HFFc6 (cell line): ENCODE measurements at regions not wholly inside any gene's neighbourhood (a gene's known extent, or its start where the extent isn't known, plus 50 kb on each side); places are given as distances from the start of the nearest gene placed in this dataset.

Experiments used
- DNase-seq: peaks from one replicate; pipeline ENCODE4 v3.0.0-alpha.2; 2018
- H3K27ac Mint-ChIP-seq: 2 replicates; pipeline ENCODE4 v1.8.0; 2020; ENCODE audit warnings: mild to moderate bottlenecking, mixed read lengths
- H3K27me3 Mint-ChIP-seq: 2 replicates; pipeline ENCODE4 v1.8.0; 2021; ENCODE audit warnings: mild to moderate bottlenecking, moderate library complexity, mixed read lengths; ENCODE audit not compliant: insufficient read depth
- H3K36me3 Mint-ChIP-seq: 2 replicates; pipeline ENCODE4 v1.8.0; 2021; ENCODE audit warnings: low read depth, mixed read lengths
- H3K4me1 Mint-ChIP-seq: 2 replicates; pipeline ENCODE4 v1.8.0; 2020; ENCODE audit warnings: low read depth, mixed read lengths
- H3K4me3 Mint-ChIP-seq: 2 replicates; pipeline ENCODE4 v1.8.0; 2020; ENCODE audit warnings: mild to moderate bottlenecking, moderate library complexity, mixed read lengths
- H3K9me3 Mint-ChIP-seq: 2 replicates; pipeline ENCODE4 v1.8.0; 2020; ENCODE audit warnings: mild to moderate bottlenecking, mixed read lengths
- CTCF ChIP-seq: fragments of 200-600 bp; sonication (generic); IDR thresholded peaks from 2 replicates; pipeline ENCODE4 v1.5.0; 2021; ENCODE audit warnings: antibody characterized with exemption, mild to moderate bottlenecking

GRCh38 chr1:118371612-118372011, 186.6 kb upstream of the SPAG17 start:
- H3K9me3 Mint-ChIP-seq = peaks cover 22% of the 10 kb centered on the region
- no peak overlapping the region for H3K27ac Mint-ChIP-seq
- no peaks in the 10 kb centered on the region for H3K27me3 Mint-ChIP-seq
- TF ChIP-seq CTCF = no peak
- no peak for DNase-seq
- peaks cover 9% of the 10 kb centered on the region for H3K4me1 Mint-ChIP-seq
- no peak overlapping the region for H3K4me3 Mint-ChIP-seq
- peaks cover 11% of the 10 kb centered on the region for H3K36me3 Mint-ChIP-seq

DNA sequence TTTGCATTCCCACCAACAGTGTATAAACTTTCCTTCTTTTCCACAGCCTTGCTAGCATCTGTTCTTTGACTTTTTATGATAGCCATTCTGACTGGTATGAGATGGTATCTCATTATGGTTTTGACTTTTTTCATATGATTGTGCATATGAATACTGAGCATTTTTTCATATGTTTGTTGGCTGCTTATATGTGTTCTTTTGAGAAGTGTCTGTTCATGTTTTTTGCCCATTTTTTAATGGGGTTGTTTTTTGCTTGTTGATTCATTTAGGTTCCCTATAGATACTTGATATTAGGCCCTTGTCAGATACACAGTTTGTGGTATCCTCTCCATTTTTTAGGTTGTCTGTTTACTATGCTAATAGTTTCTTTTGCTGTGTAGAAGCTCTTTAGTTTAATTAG, 185.8 kb upstream of the SPAG17 start:
- Mint-ChIP-seq H3K9me3 (peaks cover 26% of the 10 kb centered on the region), H3K27ac (no peak overlapping the region), H3K27me3 (no peaks in the 10 kb centered on the region), H3K4me3 (no peak overlapping the region), H3K4me1 (peaks cover 16% of the 10 kb centered on the region), H3K36me3 (peaks cover 11% of the 10 kb centered on the region)
- DNase-seq = no peak
- TF ChIP-seq CTCF = no peak

GRCh38 chr1:118366286-118366685, 181.3 kb upstream of the SPAG17 start:
- Mint-ChIP-seq H3K27ac (peak overlapping the region; percentile 6; the same call in 1 of the 2 replicates), H3K4me1 (peaks cover 19% of the 10 kb centered on the region), H3K36me3 (peaks cover 21% of the 10 kb centered on the region), H3K4me3 (peak overlapping the region; percentile 49), H3K9me3 (peaks cover 46% of the 10 kb centered on the region), H3K27me3 (no peaks in the 10 kb centered on the region; the same call in 1 of the 2 replicates)
- no peak for TF ChIP-seq CTCF
- DNase-seq = peak; percentile 30

- Mint-ChIP-seq H3K4me3 (no peak overlapping the region), H3K36me3 (peaks cover 21% of the 10 kb centered on the region), H3K9me3 (peaks cover 46% of the 10 kb centered on the region), H3K27ac (no peak overlapping the region), H3K4me1 (peaks cover 33% of the 10 kb centered on the region), H3K27me3 (no peaks in the 10 kb centered on the region; the same call in 1 of the 2 replicates)
- no peak for DNase-seq
- TF ChIP-seq CTCF = no peak
Observed at GRCh38 chr1:118364882-118365281, 179.9 kb upstream of the SPAG17 start.

DNA sequence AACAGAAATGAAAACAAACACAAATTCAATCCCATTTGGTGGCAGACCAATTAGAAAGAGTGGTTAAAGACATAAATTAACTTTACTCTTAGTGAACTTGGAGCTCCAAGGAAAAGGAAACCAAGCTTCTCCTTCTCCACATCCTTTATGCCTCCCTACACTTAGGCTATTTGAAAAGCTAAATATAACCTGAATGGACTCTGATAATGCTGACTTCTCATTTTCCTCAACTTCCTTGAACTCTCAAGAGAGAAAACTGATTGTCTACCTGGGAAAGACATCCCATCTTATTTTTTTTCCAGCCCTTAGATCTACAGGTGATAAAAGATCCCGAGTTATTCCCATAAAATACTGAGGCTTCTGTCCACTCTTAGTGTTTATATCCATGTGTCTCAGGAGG, 178.4 kb upstream of the SPAG17 start:
- DNase-seq = no peak
- TF ChIP-seq CTCF = no peak
- H3K36me3 Mint-ChIP-seq = peaks cover 17% of the 10 kb centered on the region
- H3K4me1 Mint-ChIP-seq = peaks cover 33% of the 10 kb centered on the region
- H3K9me3 Mint-ChIP-seq = peaks cover 37% of the 10 kb centered on the region
- H3K27ac Mint-ChIP-seq = no peak overlapping the region
- no peak overlapping the region for H3K4me3 Mint-ChIP-seq
- no peaks in the 10 kb centered on the region; the same call in 1 of the 2 replicates for H3K27me3 Mint-ChIP-seq

DNA sequence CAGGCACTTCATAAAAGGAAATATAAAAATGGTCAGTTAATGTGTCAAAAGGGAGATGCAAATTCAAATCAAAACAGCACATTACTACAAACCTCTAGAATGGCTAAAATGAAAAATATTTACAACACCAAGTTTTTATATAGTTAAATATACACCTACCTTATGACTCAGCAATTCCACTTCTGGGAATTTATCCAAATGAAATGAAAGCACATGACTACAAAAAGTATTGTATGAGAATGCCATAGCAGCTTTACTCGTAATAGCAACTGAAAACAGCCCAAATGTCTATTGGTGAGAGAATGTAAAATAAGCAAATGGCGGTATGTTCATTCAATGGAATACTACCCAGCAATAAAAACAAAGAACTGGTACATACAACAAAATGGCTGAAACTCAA, 175.8 kb upstream of the SPAG17 start:
- H3K27me3 Mint-ChIP-seq = no peaks in the 10 kb centered on the region; the same call in 1 of the 2 replicates
- no peak overlapping the region for H3K27ac Mint-ChIP-seq
- no peak for TF ChIP-seq CTCF
- no peak overlapping the region for H3K4me3 Mint-ChIP-seq
- H3K4me1 Mint-ChIP-seq = peaks cover 16% of the 10 kb centered on the region
- peaks cover 17% of the 10 kb centered on the region for H3K36me3 Mint-ChIP-seq
- DNase-seq = peak; percentile 70
- peaks cover 32% of the 10 kb centered on the region for H3K9me3 Mint-ChIP-seq
